HS-5 (cell line): ENCODE measurements at regions not wholly inside any gene's neighbourhood (a gene's known extent, or its start where the extent isn't known, plus 50 kb on each side); places are given as distances from the start of the nearest gene placed in this dataset.
"Not testable (repeated sequence)": the region's sequence is repeated elsewhere in the genome, so short reads cannot be mapped to it uniquely, and the experiment has no call there.

Source experiments
- DNase-seq: peaks from one replicate; pipeline ENCODE4 v3.0.0-alpha.2; 2012; ENCODE audit warnings: low read depth

- DNase-seq = no peak
Observed at GRCh38 chr3:177249203-177249602, 51.9 kb upstream of the TBL1XR1 start.

DNA sequence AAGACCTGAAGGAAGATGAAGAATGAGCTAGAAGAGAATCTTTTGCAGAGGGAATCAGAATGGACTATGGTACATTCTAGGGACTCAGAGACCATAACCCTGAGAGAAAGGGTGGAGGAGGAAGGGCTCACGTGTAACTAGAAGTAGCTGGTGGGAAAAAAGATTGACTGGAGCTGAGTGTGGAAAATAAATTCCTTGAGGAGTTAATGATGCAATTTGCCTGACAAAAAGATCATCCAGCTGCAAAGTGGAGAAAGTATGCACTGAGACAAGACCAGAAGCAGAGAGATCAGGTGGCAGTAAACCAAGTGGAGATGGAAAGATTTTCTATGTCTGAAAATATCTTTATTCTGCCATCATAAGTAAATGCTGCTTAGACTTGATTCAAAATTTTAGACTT lies 52.9 kb upstream of the TBL1XR1 start:
- no peak for DNase-seq

GRCh38 chr3:177251755-177252154 lies 54.5 kb upstream of the TBL1XR1 start:
- no peak for DNase-seq

GRCh38 chr3:177257006-177257405 lies 59.7 kb upstream of the TBL1XR1 start:
- DNase-seq = no peak

DNA sequence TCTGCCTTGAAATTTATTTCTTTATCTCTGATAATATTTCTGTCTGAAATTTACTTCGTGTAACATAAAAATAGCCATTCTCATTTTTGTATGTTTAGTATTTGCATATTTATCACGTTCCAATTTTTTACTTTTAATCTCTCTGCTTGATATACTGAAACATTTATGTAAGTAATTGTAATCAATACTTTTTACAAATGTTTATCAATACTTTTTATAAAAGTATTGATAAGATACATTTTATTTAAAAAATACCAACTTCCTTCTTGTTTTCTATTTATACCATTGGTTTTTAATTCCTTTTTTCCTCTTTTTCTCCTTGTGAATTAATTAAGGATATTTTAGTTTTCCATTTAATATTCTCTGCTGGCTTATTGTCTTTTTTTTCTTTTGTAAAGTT lies 60.3 kb upstream of the TBL1XR1 start:
- no peak for DNase-seq

DNA sequence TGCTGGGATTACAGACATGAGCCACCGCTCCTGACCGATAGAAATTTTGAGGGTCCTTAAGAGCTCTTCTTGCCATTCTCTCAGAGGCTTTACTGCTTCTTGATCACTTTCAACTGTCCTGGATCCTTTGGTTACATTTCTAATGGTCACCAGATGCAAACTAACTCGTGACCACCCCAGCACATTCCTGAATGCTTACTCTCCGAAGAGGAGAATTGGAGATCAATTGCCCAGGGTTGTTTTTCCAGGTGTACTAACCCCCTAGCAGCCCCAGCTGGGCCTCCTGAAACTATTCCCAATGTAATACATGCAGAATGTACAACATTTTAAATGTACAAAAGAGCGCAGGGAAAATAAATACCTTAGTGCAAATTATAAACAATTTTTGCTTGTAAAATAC lies 65.1 kb upstream of the TBL1XR1 start:
- DNase-seq = peak; percentile 4

DNA sequence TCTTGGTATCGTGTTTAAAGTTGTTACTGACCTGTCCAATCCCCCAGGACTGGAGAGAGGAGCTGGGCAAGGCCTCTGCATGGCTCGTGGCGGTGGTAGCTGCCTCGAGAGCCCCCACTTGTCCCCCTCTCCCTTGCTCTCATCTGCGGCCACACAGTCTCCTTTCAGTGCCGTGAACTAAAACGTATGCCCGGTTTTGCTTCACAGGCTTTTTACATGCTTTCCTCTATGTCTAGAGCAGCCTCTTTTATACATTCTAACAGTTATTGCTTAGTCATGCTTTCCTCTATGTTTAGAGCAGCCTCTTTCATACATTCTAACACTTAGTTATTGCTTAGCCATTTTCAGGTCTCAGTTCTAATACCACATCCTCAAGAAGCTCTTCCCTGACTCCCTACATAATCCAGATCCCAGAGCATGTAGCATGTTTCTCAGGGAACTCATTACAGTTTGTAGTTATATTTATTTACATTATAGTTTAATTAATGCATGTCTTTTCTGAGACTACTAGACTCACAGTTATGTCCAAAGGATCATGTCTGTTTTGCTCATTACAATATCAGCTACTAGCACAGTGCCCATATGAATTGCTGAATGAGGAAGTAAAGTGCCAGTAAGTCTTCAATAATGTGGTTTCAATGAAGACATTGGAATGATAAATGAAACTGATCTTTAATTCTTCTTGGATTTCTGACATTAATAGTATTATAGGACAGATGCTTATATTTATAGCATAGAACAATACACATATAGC lies 66.5 kb upstream of the TBL1XR1 start:
- no peak for DNase-seq

- not testable (repeated sequence) for DNase-seq
Observed at GRCh38 chr3:177271811-177272501, 74.7 kb upstream of the TBL1XR1 start.

DNA sequence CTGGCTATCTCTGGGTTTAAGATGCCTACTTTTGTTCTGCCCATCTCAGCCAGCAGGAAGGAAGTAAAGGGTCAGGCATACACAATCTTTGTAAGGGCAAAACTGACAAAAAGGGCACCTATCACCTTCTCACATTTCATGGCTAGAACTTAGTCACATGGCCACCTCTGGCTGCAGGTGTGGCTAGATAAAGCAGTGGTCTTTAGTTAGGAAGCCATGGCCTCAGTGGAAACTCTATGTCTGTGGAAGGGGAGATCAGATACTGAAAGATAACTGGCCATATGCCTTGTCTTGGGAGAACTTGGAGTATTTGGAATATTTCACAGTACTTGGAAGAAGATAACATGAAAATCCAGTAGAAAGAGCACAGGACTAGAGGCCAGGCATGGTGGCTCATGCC lies 80.7 kb upstream of the TBL1XR1 start:
- no peak for DNase-seq

DNA sequence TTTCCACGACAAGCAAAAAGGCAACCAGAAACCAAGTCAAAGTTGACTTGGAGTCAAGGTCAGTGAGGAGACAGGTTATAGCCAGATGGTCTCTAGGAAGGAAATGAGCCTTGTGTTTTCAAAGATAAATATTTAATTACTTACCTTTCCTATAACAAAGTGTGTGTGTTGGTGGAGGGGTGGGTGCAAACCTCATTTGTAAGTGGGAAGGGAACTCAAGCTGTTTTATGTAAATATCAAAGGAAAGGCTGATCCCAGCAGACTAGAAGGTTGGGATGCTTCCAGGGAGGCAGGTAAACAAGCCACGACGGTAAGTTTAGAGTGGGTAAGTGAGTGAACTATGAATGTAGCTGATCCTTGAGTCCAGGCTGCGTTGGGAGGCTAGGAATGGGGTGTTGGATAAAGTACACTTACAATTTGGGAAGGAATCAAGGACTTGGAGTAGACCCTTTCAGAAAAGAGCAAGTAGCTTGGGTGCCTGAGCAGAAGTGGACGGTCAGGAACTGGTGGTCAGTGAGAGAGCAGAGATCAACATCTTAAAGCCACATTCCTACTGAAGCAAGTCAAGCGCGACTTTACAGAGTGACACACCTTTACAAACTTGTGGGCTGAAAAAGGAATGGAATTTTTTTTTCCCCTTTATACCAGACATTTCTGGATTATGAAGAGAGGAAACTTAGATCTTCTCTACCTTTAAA lies 82.0 kb upstream of the TBL1XR1 start:
- no peak for DNase-seq

DNA sequence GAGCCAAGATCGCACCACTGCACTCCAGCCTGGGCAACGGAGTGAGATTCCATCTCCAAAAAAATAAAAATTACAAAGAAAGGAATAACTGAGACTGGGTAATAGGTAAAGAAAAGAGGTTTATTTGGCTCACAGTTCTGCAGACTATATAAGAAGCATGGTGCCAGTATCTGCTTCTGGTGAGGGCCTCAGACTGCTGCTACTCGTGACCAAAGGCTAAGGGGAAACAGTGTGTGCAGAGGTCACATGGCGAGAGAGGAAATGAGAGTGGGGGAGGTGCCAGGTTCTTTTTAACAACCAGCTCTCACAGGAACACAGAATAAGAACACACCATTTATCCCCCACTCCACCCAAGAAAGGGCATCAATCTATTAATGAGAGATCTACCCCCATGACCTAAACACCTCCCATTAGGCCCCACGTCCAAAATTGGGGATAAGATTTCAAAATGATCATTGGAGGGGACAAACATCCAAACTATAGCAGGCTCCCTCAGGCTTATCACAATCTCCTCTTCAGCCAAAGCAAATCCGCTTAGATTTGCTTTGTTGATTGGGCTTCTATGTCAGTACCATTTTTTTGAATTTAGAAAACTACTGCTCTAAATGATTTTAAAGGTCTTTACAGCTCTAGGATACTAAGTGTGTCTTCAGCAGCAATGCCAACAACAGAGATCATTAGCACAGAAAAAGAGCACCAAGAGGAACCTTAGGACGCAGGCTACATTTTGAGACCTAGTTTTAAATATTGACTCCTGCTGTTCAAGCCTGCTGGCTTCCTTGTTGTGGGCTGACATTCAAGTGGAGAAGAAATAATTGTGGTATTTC lies 84.2 kb upstream of the TBL1XR1 start:
- DNase-seq = no peak

- DNase-seq = no peak
Observed at GRCh38 chr3:177282119-177282655, 84.9 kb upstream of the TBL1XR1 start.

DNA sequence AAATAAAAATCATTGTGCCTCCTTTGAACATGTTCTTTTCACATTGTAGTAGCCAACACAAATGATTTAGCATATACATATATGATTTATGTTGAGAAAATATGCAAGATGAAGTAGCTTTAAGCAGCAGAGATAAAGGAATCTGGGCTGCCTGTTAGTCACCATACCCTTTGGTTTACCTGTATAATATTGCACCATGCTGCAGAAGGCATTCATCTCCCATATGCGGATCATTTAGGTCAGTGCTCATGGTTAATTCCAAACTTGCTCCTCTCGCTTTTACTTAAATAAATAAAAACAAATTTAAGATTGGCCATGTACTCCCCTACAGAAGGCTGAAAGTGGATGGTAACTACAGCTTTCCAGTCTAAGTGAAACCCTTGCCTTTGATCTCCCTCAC lies 86.7 kb upstream of the TBL1XR1 start:
- DNase-seq = no peak

- DNase-seq = no peak
Observed at GRCh38 chr3:177284383-177284881, 87.2 kb upstream of the TBL1XR1 start.

DNA sequence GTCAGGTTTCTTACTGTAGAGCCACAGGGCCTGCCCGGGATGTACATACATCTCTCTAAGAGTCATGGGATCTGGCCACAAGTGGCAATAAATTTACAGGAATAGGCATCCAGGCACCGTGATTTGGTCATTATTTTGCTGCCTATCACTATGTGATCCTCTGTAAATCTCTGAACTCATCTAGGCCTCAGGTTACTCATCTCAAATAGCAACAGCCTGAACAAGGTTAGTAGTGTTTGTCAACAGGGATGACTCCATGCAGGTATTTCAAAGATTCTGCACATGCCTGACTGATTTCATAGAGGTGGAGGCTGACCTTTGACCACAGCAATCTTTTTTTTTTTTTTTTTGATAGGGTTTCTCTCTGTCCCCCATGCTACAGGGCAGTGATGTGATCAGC lies 88.8 kb upstream of the TBL1XR1 start:
- DNase-seq = no peak

GRCh38 chr3:177287231-177287630 lies 89.9 kb upstream of the TBL1XR1 start:
- no peak for DNase-seq

GRCh38 chr3:177290633-177291032 lies 93.4 kb upstream of the TBL1XR1 start:
- no peak for DNase-seq

DNA sequence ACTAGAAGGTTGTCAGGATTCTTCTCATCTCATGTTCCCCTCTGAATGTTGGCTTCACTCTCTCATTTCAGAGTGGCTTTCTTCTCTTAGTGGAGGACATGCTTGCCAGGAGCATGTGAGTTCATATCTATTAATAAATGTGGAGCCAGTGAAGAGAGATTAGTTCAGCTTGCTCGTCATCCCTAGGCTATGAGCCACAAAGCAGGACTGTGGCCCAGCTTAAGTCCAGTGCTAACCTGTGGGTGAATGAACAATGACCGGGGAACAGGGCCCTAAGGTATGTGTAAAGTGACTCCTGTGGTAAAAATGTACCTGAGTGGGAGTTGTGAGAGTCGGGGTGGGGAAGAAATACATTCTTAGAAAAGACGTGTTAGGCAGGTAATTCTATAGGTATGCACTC lies 96.9 kb upstream of the TBL1XR1 start:
- no peak for DNase-seq

DNA sequence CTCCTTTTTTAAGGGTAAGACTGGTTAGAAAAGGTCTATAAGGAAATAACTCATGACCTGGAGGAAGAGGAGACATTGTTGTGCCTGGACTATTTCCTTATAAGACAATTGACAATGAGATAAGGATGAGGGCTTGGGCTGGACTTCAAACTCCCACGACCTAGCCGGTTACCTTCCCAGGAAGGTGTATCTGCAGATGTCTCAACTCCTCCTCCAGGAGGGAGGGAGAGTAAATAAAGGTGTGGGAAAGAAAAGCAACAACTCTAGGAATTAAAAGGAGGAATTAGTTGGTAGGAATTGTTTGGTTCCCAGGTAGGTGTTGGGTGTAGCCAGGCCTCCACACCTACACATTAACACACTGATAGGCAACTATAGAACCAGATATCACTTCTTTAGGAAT lies 97.8 kb upstream of the TBL1XR1 start:
- no peak for DNase-seq

- no peak for DNase-seq
Observed at GRCh38 chr3:177299250-177299649, 102.0 kb upstream of the TBL1XR1 start.

GRCh38 chr3:177300039-177300833 lies 103.0 kb upstream of the TBL1XR1 start:
- no peak for DNase-seq
